Type B pancreatic cell (in vitro differentiated cells): ENCODE measurements at regions not wholly inside any gene's neighbourhood (a gene's known extent, or its start where the extent isn't known, plus 50 kb on each side); places are given as distances from the start of the nearest gene placed in this dataset.

Source experiments
- DNase-seq: peaks from one replicate; pipeline ENCODE4 v3.0.0; 2021; ENCODE audit warnings: mixed read lengths; ENCODE audit not compliant: unreplicated experiment; ENCODE audit errors: extremely low spot score
- H3K27ac Mint-ChIP-seq: 2 replicates; pipeline ENCODE4 v1.8.0; 2021; ENCODE audit warnings: mild to moderate bottlenecking, mixed read lengths
- H3K27me3 Mint-ChIP-seq: 2 replicates; pipeline ENCODE4 v1.8.0; 2021; ENCODE audit warnings: mixed read lengths
- H3K36me3 Mint-ChIP-seq: 2 replicates; pipeline ENCODE4 v1.8.0; 2021; ENCODE audit warnings: mixed read lengths
- H3K4me1 Mint-ChIP-seq: one replicate; pipeline ENCODE4 v1.8.0; 2021; ENCODE audit warnings: mixed read lengths; ENCODE audit not compliant: unreplicated experiment
- H3K4me3 Mint-ChIP-seq: 2 replicates; pipeline ENCODE4 v1.8.0; 2021; ENCODE audit warnings: mild to moderate bottlenecking, mixed read lengths
- H3K9me3 Mint-ChIP-seq: 2 replicates; pipeline ENCODE4 v1.8.0; 2021; ENCODE audit warnings: mixed read lengths
- TF ChIP-seq, protein P1 (sequence below): fragments of 200-600 bp; sonication (generic); conservative IDR thresholded peaks from 2 replicates; pipeline ENCODE4 v1.5.0; 2021; ENCODE audit warnings: antibody characterized with exemption, mild to moderate bottlenecking

DNA sequence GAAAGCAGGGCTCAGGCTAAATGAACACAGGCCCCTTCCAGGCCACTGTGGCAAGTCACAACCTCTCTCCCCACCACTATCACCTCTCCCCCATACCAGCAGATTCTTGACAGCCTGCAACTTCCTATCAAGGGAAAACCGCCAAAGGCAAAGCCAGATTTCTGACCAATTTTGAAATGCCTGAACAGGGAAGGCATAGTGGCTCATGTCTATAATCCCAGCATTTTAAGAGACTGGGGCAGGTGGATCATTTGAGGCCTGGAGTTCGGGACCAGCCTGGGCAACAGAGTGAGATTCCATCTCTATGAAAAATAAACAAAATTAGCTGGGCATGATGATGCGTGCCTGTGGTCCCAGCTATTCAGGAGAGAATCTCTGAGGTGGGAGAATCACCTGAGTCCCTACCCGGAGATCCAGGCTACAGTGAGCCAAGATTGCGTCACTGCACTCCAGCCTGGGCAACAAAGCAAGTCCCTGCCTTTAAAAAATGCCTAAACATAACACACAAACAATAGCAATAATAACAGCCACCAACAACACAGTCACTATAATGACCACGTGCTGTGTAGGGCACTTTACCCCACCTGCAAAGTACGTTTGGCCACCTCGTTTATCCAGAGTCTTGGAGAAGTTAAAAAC lies 75.5 kb upstream of the GLI2 start:
- Mint-ChIP-seq H3K4me1 (peaks cover 50% of the 10 kb centered on the region), H3K4me3 (no peak overlapping the region), H3K27me3 (peaks cover 10% of the 10 kb centered on the region), H3K27ac (no peak overlapping the region), H3K9me3 (peaks cover under 1% of the 10 kb centered on the region), H3K36me3 (no peaks in the 10 kb centered on the region)
- DNase-seq, result no peak
- TF ChIP-seq, protein P1, sequence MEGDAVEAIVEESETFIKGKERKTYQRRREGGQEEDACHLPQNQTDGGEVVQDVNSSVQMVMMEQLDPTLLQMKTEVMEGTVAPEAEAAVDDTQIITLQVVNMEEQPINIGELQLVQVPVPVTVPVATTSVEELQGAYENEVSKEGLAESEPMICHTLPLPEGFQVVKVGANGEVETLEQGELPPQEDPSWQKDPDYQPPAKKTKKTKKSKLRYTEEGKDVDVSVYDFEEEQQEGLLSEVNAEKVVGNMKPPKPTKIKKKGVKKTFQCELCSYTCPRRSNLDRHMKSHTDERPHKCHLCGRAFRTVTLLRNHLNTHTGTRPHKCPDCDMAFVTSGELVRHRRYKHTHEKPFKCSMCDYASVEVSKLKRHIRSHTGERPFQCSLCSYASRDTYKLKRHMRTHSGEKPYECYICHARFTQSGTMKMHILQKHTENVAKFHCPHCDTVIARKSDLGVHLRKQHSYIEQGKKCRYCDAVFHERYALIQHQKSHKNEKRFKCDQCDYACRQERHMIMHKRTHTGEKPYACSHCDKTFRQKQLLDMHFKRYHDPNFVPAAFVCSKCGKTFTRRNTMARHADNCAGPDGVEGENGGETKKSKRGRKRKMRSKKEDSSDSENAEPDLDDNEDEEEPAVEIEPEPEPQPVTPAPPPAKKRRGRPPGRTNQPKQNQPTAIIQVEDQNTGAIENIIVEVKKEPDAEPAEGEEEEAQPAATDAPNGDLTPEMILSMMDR, result no peak

DNA sequence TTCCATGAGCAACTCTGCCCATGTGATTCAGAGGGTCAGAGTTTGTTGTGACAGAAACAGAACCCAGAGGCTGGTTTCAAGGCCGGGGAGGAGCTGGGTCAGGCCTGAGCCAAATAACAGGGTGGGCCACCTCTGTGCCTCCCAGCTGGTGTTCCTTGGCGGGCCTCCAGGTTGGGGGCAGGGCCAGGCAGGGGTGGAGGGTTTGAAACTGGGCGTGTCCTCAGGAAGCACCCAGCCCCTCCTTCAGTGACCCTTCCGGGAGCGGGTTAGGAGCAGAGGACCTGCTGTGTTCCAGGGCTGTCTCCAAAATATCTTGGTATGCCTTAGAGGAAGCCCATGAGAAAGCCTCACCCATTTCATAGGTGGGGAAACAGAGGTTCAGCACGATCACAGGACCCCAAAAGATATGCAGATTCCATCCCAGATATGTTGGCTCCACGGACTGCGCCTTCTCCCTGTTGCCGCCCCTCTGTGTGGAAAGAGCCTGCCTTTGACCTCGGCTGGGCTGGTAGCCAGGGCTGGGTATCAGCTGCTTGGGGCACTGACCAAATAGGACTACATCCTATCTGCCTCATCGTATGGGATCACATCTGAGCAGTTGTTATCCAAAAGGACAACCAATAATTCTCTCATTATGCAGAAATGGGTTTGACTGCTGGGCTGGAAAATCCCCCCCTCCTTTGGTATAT lies 74.8 kb upstream of the GLI2 start:
- Mint-ChIP-seq H3K4me1 (peaks cover 47% of the 10 kb centered on the region), H3K27me3 (peaks cover 9% of the 10 kb centered on the region), H3K4me3 (no peak overlapping the region), H3K27ac (no peak overlapping the region), H3K9me3 (peaks cover 8% of the 10 kb centered on the region), H3K36me3 (no peaks in the 10 kb centered on the region)
- TF ChIP-seq, protein P1, result no peak
- peak; percentile 60 for DNase-seq

DNA sequence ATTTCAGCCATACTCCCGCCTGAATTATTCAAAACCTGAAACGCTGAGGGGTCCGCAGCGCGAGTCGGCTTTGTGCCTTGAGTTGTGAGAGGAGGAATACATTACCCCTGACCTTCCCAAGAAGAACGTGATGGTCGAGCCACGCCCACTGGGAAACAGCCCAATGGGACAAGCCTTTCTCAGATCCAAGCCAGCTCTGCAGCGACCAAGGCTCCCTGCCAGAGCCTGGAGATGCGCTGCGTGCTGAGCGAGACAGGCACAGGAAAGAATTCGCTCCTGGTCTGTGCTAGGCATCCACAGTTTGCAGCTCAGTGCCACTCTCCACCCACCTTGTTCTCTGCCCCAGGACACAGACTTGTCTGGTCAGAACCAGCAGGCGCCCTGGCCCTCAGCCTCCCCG lies 74.1 kb upstream of the GLI2 start:
- H3K27ac Mint-ChIP-seq, result no peak overlapping the region
- H3K9me3 Mint-ChIP-seq, result peaks cover 14% of the 10 kb centered on the region
- peaks cover 41% of the 10 kb centered on the region for H3K4me1 Mint-ChIP-seq
- peak; percentile 65 for DNase-seq
- peak overlapping the region; percentile 43 for H3K4me3 Mint-ChIP-seq
- no peaks in the 10 kb centered on the region for H3K36me3 Mint-ChIP-seq
- H3K27me3 Mint-ChIP-seq, result peaks cover 11% of the 10 kb centered on the region
- TF ChIP-seq, protein P1, result no peak

DNA sequence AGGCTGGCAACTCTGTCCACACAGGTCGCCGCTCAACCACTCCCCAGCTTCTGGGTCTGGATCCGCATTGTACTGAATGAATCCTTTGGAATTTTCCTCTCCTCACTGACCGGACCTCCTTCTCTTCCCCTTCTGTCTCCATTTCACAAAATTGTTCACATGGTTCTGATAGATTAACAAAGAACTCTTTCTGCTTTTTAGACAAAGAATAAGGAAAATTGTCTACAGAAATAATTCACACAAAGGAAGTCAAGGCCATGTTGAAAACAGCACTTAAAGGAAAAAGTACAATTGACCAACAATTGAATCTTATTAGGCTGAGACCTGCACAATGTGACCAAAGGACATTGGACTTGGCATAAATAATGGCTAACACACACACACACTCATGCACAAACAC lies 73.6 kb upstream of the GLI2 start:
- H3K4me1 Mint-ChIP-seq, result peaks cover 36% of the 10 kb centered on the region
- H3K9me3 Mint-ChIP-seq, result peaks cover 17% of the 10 kb centered on the region
- H3K27ac Mint-ChIP-seq, result no peak overlapping the region
- TF ChIP-seq, protein P1, result no peak
- H3K36me3 Mint-ChIP-seq, result no peaks in the 10 kb centered on the region
- no peak overlapping the region for H3K4me3 Mint-ChIP-seq
- H3K27me3 Mint-ChIP-seq, result peaks cover 13% of the 10 kb centered on the region
- DNase-seq, result no peak

DNA sequence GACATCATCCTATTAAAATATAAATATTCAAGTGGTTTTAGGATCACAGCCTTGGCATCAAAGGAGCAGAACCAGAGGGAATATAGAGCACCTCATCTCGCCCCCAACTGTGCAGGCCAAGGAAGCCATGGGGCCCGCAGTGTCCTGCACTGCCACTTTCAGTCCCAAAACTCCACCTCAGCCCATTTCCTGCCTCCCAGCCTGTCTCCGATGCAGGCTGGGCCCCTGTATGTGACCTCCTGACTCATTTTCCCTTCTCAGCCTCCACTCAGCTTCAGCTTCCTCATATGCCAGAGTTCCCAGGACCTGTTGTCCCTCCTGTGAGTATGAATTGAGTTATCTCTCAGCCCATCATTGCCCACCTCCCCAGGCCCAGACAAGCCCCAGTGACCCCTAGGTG lies 72.9 kb upstream of the GLI2 start:
- DNase-seq, result no peak
- Mint-ChIP-seq H3K27me3 (peaks cover 15% of the 10 kb centered on the region), H3K36me3 (no peaks in the 10 kb centered on the region), H3K4me1 (peaks cover 32% of the 10 kb centered on the region), H3K27ac (no peak overlapping the region), H3K9me3 (peaks cover 18% of the 10 kb centered on the region), H3K4me3 (no peak overlapping the region)
- TF ChIP-seq, protein P1, result no peak
